NB4 (cell line): ENCODE measurements at regions not wholly inside any gene's neighbourhood (a gene's known extent, or its start where the extent isn't known, plus 50 kb on each side); places are given as distances from the start of the nearest gene placed in this dataset.

Experiments
- CTCF ChIP-seq: IDR thresholded peaks from one replicate; pipeline ENCODE4 v1.5.1; 2012; ENCODE audit warnings: low read depth, low read length
- POLR2A ChIP-seq: IDR thresholded peaks from 2 replicates; pipeline ENCODE4 v1.6.1; 2011; ENCODE audit warnings: mild to moderate bottlenecking; ENCODE audit not compliant: insufficient read length; ENCODE audit errors: extremely low read depth

GRCh38 chr17:22692806-22693171 lies 1000.5 kb downstream of the KCNJ18 start:
- TF ChIP-seq CTCF (no peak), POLR2A (no peak)
